ENCODE measurements at regions not wholly inside any gene's neighbourhood (a gene's known extent, or its start where the extent isn't known, plus 50 kb on each side); places are given as distances from the start of the nearest gene placed in this dataset.

GRCh38 chr3:177510693-177511216 is 313.5 kb upstream of the TBL1XR1 start:
- Histone ChIP-seq H3K36me3 (ENCODE audit: control insufficient read depth in 5 of 5, insufficient read depth in 5 of 5, low read length in 5 of 5) (no peaks in the 10 kb centered on the region), H3K4me1 (ENCODE audit: control insufficient read depth in 5 of 5, insufficient read depth in 5 of 5, low read length in 5 of 5) (peaks cover 0 to 24% (median 16%) of the 10 kb centered on the region in 5 donors), H3K27ac (ENCODE audit: low read depth, low read length) (no peak overlapping the region), H3K4me3 (ENCODE audit: low read depth in 1 of 5, low read length in 5 of 5) (no peak overlapping the region), H3K27me3 (ENCODE audit: control insufficient read depth in 5 of 5, insufficient read depth in 4 of 5, low read length in 5 of 5) (no peaks in the 10 kb centered on the region), H3K9ac (ENCODE audit: low read length in 5 of 5) (no peak overlapping the region), H3K9me3 (ENCODE audit: control insufficient read depth in 5 of 5, low read length in 5 of 5) (no peaks in the 10 kb centered on the region)

GRCh38 chr3:177512945-177513814 is 315.9 kb upstream of the TBL1XR1 start:
- no peak overlapping the region for H3K4me3 ChIP-seq (ENCODE audit: low read depth in 1 of 5, low read length in 5 of 5)
- no peak overlapping the region for H3K9ac ChIP-seq (ENCODE audit: low read length in 5 of 5)
- H3K4me1 ChIP-seq (ENCODE audit: control insufficient read depth in 5 of 5, insufficient read depth in 5 of 5, low read length in 5 of 5) = peaks cover 0 to 31% (median 26%) of the 10 kb centered on the region in 5 donors
- no peak overlapping the region for H3K27ac ChIP-seq (ENCODE audit: low read depth, low read length)
- no peaks in the 10 kb centered on the region for H3K9me3 ChIP-seq (ENCODE audit: control insufficient read depth in 5 of 5, low read length in 5 of 5)
- H3K27me3 ChIP-seq (ENCODE audit: control insufficient read depth in 5 of 5, insufficient read depth in 4 of 5, low read length in 5 of 5) = no peaks in the 10 kb centered on the region
- H3K36me3 ChIP-seq (ENCODE audit: control insufficient read depth in 5 of 5, insufficient read depth in 5 of 5, low read length in 5 of 5) = no peaks in the 10 kb centered on the region

DNA sequence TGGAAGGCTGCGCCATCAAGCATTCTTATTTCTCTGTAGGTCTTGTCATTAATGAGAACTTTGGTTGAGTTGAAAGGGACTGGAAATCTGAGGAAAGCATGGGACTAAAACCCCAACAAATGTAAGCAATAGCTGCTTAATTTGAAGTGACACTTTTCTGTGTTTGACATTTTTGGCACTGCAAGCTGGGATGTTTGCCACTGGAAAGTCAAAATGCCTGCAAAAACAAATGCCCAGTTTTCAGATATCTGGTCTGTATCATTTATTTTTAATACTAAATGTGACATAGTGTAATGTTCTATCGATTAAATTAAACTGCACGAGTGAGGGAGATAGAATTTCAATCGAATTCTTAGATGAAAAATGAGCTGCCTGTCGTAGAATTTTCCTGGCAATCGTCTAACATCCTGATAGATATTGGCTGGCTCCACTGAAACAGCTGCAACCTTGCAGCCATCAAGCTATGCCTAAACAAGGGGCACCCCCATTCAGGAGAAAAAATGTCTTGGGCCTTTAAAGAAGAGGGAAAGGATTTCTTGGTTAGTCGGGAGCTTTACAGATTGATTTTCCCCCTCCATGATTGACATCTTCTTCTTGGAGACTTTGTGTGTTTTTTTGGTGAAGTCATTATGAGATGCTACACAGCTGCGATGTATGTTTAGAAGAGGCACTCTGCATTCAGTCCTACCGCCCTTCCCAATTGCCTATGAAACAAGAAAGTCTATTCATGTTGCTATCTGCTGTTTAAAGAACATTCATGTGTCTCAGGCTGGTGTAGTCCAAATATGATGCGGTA is 316.7 kb upstream of the TBL1XR1 start:
- H3K4me3 ChIP-seq (ENCODE audit: low read depth in 1 of 5, low read length in 5 of 5) = no peak overlapping the region
- H3K36me3 ChIP-seq (ENCODE audit: control insufficient read depth in 5 of 5, insufficient read depth in 5 of 5, low read length in 5 of 5) = no peaks in the 10 kb centered on the region
- H3K27ac ChIP-seq (ENCODE audit: low read depth, low read length) = no peak overlapping the region
- H3K9ac ChIP-seq (ENCODE audit: low read length in 5 of 5) = no peak overlapping the region
- peaks cover 0 to 31% (median 26%) of the 10 kb centered on the region in 5 donors for H3K4me1 ChIP-seq (ENCODE audit: control insufficient read depth in 5 of 5, insufficient read depth in 5 of 5, low read length in 5 of 5)
- H3K9me3 ChIP-seq (ENCODE audit: control insufficient read depth in 5 of 5, low read length in 5 of 5) = no peaks in the 10 kb centered on the region
- no peaks in the 10 kb centered on the region for H3K27me3 ChIP-seq (ENCODE audit: control insufficient read depth in 5 of 5, insufficient read depth in 4 of 5, low read length in 5 of 5)

- Histone ChIP-seq H3K9ac (ENCODE audit: low read length in 5 of 5) (no peak overlapping the region), H3K4me3 (ENCODE audit: low read depth in 1 of 5, low read length in 5 of 5) (no peak overlapping the region), H3K27ac (ENCODE audit: low read depth, low read length) (no peak overlapping the region), H3K4me1 (ENCODE audit: control insufficient read depth in 5 of 5, insufficient read depth in 5 of 5, low read length in 5 of 5) (peaks cover 0 to 31% (median 26%) of the 10 kb centered on the region in 5 donors), H3K9me3 (ENCODE audit: control insufficient read depth in 5 of 5, low read length in 5 of 5) (no peaks in the 10 kb centered on the region), H3K27me3 (ENCODE audit: control insufficient read depth in 5 of 5, insufficient read depth in 4 of 5, low read length in 5 of 5) (no peaks in the 10 kb centered on the region), H3K36me3 (ENCODE audit: control insufficient read depth in 5 of 5, insufficient read depth in 5 of 5, low read length in 5 of 5) (no peaks in the 10 kb centered on the region)
These were observed 317.6 kb upstream of the TBL1XR1 start for GRCh38 chr3:177514611-177515499.

DNA sequence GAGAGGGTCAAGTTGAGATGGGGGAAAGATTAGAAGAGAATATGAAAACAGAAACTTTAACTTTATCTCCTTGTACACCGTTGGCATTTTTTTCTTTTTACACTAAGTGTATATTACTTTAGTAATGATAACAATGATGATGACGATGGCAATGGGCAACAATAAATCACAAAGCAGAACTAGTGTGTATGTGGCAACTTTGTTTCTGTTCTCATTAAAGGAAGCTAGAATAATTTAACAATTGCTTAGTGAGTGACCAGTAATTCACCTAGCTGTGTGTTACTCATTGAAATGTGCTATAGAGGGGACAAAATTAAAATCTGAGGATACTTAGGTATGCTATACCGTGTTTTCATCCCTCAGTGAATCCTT is 318.5 kb upstream of the TBL1XR1 start:
- Histone ChIP-seq H3K27ac (ENCODE audit: low read depth, low read length) (no peak overlapping the region), H3K36me3 (ENCODE audit: control insufficient read depth in 5 of 5, insufficient read depth in 5 of 5, low read length in 5 of 5) (no peaks in the 10 kb centered on the region), H3K9me3 (ENCODE audit: control insufficient read depth in 5 of 5, low read length in 5 of 5) (no peaks in the 10 kb centered on the region), H3K4me1 (ENCODE audit: control insufficient read depth in 5 of 5, insufficient read depth in 5 of 5, low read length in 5 of 5) (peaks cover 0 to 31% (median 26%) of the 10 kb centered on the region in 5 donors), H3K9ac (ENCODE audit: low read length in 5 of 5) (no peak overlapping the region), H3K4me3 (ENCODE audit: low read depth in 1 of 5, low read length in 5 of 5) (no peak overlapping the region), H3K27me3 (ENCODE audit: control insufficient read depth in 5 of 5, insufficient read depth in 4 of 5, low read length in 5 of 5) (no peaks in the 10 kb centered on the region)

GRCh38 chr3:177516158-177517011 is 319.1 kb upstream of the TBL1XR1 start:
- Histone ChIP-seq H3K9me3 (ENCODE audit: control insufficient read depth in 5 of 5, low read length in 5 of 5) (no peaks in the 10 kb centered on the region), H3K9ac (ENCODE audit: low read length in 5 of 5) (no peak overlapping the region), H3K4me3 (ENCODE audit: low read depth in 1 of 5, low read length in 5 of 5) (no peak overlapping the region), H3K36me3 (ENCODE audit: control insufficient read depth in 5 of 5, insufficient read depth in 5 of 5, low read length in 5 of 5) (no peaks in the 10 kb centered on the region), H3K27ac (ENCODE audit: low read depth, low read length) (no peak overlapping the region), H3K27me3 (ENCODE audit: control insufficient read depth in 5 of 5, insufficient read depth in 4 of 5, low read length in 5 of 5) (no peaks in the 10 kb centered on the region), H3K4me1 (ENCODE audit: control insufficient read depth in 5 of 5, insufficient read depth in 5 of 5, low read length in 5 of 5) (peaks cover 0 to 31% (median 26%) of the 10 kb centered on the region in 5 donors)

DNA sequence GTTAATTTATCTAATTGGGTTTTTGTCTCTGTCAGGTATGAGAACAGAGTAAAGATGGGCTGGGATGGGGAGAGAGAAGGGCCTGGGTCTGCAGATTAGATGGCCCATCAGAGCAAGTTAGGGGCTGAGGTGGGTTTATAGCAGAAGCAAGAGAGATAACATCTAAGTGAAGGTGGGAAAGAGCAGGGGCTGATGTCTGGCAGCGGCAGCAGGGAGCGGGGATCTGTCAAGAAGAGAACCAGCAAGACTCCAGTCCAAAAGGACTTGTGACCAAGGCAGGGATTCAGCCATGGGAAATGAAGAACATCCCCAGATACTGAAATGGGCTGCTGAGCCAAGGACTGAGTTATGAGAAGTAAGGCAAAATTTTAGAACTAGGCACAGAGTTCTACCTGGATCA is 320.6 kb upstream of the TBL1XR1 start:
- Histone ChIP-seq H3K4me3 (ENCODE audit: low read depth in 1 of 5, low read length in 5 of 5) (no peak overlapping the region), H3K9me3 (ENCODE audit: control insufficient read depth in 5 of 5, low read length in 5 of 5) (no peaks in the 10 kb centered on the region), H3K4me1 (ENCODE audit: control insufficient read depth in 5 of 5, insufficient read depth in 5 of 5, low read length in 5 of 5) (peaks cover 0 to 30% (median 26%) of the 10 kb centered on the region in 5 donors), H3K27ac (ENCODE audit: low read depth, low read length) (no peak overlapping the region), H3K9ac (ENCODE audit: low read length in 5 of 5) (no peak overlapping the region), H3K36me3 (ENCODE audit: control insufficient read depth in 5 of 5, insufficient read depth in 5 of 5, low read length in 5 of 5) (no peaks in the 10 kb centered on the region), H3K27me3 (ENCODE audit: control insufficient read depth in 5 of 5, insufficient read depth in 4 of 5, low read length in 5 of 5) (no peaks in the 10 kb centered on the region)

DNA sequence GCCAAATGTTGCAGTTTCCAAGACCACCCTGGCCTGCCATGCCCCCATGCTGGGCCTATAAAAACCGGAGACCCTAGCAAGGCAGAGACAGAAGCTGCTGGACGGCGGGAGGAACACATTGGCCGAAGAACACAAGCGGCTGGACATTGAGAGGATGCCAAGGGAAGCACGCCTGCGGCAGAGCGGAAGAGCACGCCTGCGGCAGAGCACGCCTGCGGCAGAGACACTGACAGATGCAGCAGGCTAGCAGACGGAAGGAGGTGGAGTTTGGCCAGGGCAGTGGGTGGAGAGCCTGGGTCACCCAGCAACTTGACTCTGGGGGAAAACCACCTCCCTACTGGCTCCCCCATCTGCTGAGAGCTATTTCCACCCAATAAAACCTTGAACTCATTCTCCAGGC is 322.3 kb upstream of the TBL1XR1 start:
- Histone ChIP-seq H3K27ac (ENCODE audit: low read depth, low read length) (no peak overlapping the region), H3K4me3 (ENCODE audit: low read depth in 1 of 5, low read length in 5 of 5) (no peak overlapping the region), H3K4me1 (ENCODE audit: control insufficient read depth in 5 of 5, insufficient read depth in 5 of 5, low read length in 5 of 5) (peaks cover 0 to 18% (median 15%) of the 10 kb centered on the region in 5 donors), H3K36me3 (ENCODE audit: control insufficient read depth in 5 of 5, insufficient read depth in 5 of 5, low read length in 5 of 5) (no peaks in the 10 kb centered on the region), H3K9me3 (ENCODE audit: control insufficient read depth in 5 of 5, low read length in 5 of 5) (no peaks in the 10 kb centered on the region), H3K27me3 (ENCODE audit: control insufficient read depth in 5 of 5, insufficient read depth in 4 of 5, low read length in 5 of 5) (no peaks in the 10 kb centered on the region), H3K9ac (ENCODE audit: low read length in 5 of 5) (no peak overlapping the region)

DNA sequence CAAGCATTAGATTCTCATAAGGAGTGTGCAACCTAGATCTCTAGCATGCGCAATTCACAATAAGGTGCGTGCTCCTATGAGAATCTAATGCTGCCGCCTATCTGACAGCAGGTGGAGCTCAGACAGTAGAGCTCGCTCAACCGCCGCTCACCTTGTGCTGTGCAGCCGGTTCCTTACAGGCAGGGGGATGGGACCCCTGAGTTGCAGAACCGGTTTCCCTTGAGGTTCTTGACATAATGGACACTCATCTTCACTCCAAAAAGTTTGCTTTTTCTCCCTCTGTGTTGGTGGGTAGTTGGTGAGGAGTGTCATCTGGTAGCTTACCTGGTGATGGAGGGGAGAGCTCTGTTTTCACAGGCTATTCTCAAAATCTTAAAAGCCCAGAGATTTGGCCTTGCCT is 324.0 kb upstream of the TBL1XR1 start:
- peaks cover 0 to 4% (median 0%) of the 10 kb centered on the region in 5 donors for H3K9me3 ChIP-seq (ENCODE audit: control insufficient read depth in 5 of 5, low read length in 5 of 5)
- no peaks in the 10 kb centered on the region for H3K27me3 ChIP-seq (ENCODE audit: control insufficient read depth in 5 of 5, insufficient read depth in 4 of 5, low read length in 5 of 5)
- H3K9ac ChIP-seq (ENCODE audit: low read length in 5 of 5) = no peak overlapping the region
- H3K27ac ChIP-seq (ENCODE audit: low read depth, low read length) = no peak overlapping the region
- peaks cover 0 to 9% (median 5%) of the 10 kb centered on the region in 5 donors for H3K4me1 ChIP-seq (ENCODE audit: control insufficient read depth in 5 of 5, insufficient read depth in 5 of 5, low read length in 5 of 5)
- H3K4me3 ChIP-seq (ENCODE audit: low read depth in 1 of 5, low read length in 5 of 5) = no peak overlapping the region
- no peaks in the 10 kb centered on the region for H3K36me3 ChIP-seq (ENCODE audit: control insufficient read depth in 5 of 5, insufficient read depth in 5 of 5, low read length in 5 of 5)
